Right lobe of liver (tissue), 4 donors: ENCODE measurements at regions not wholly inside any gene's neighbourhood (a gene's known extent, or its start where the extent isn't known, plus 50 kb on each side); places are given as distances from the start of the nearest gene placed in this dataset.

Source experiments
- POLR2A ChIP-seq: fragments of 450-650 bp; IDR thresholded peaks from one replicate; pipeline ENCODE4 v1.6.1; 2017; ENCODE audit warnings: antibody characterized with exemption, mild to moderate bottlenecking
- TF ChIP-seq, protein P1 (sequence below), 4 donors: fragments of 200-600 bp in 3 of 4; fragments of 450-650 bp in 1 of 4; IDR thresholded peaks; one replicate each; pipeline versions ENCODE4 v1.5.1 to v1.8.0; 2016 to 2022; ENCODE audit warnings: antibody characterized with exemption in 4 of 4, mild to moderate bottlenecking in 2 of 4
- donor health status: DM: no; HTN: no; CAD: no.
- donor health status: DM: no; HTN: no; CAD: no.
- donor health status: DM: no; HTN: yes; CAD: no.

DNA sequence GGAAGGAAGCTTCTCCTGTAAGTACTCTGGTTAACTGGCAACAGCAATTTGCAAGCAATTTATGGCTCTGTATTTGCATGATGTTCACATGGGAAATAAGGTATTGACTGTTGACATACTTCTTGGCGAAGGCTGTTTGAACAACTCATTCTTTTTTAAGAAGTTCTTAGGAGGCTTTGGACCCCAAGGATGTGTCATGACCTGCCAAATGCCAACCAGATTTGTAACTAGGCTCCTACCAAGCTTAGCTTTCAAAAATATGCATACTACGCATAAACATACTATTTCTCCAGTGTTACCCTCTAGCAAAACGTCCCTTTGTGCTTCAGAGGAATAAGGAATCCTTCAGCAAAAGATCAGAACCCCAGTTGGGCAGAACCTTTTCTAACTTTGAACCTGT lies 165.2 kb upstream of the MSX2 start:
- TF ChIP-seq, protein P1, sequence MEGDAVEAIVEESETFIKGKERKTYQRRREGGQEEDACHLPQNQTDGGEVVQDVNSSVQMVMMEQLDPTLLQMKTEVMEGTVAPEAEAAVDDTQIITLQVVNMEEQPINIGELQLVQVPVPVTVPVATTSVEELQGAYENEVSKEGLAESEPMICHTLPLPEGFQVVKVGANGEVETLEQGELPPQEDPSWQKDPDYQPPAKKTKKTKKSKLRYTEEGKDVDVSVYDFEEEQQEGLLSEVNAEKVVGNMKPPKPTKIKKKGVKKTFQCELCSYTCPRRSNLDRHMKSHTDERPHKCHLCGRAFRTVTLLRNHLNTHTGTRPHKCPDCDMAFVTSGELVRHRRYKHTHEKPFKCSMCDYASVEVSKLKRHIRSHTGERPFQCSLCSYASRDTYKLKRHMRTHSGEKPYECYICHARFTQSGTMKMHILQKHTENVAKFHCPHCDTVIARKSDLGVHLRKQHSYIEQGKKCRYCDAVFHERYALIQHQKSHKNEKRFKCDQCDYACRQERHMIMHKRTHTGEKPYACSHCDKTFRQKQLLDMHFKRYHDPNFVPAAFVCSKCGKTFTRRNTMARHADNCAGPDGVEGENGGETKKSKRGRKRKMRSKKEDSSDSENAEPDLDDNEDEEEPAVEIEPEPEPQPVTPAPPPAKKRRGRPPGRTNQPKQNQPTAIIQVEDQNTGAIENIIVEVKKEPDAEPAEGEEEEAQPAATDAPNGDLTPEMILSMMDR (IDR thresholded peaks at IDR 0.05): no peak
- TF ChIP-seq POLR2A: no peak
